GM18870 (cell line): ENCODE measurements at regions not wholly inside any gene's neighbourhood (a gene's known extent, or its start where the extent isn't known, plus 50 kb on each side); places are given as distances from the start of the nearest gene placed in this dataset.
"Not testable (repeated sequence)": the region's sequence is repeated elsewhere in the genome, so short reads cannot be mapped to it uniquely, and the experiment has no call there.

Experiments used
- ATAC-seq: cut with Tn5 transposase; IDR thresholded peaks from one replicate; pipeline ENCODE4 v1.9.1; 2021; ENCODE audit warnings: moderate library complexity; ENCODE audit not compliant: unreplicated experiment

GRCh38 chr1:56092684-56093570, 486.4 kb downstream of the PLPP3 start:
- no peak for ATAC-seq

- not testable (repeated sequence) for ATAC-seq
Measured at GRCh38 chr1:56089826-56090225, 489.5 kb downstream of the PLPP3 start.

GRCh38 chr1:56084246-56084645, 495.1 kb downstream of the PLPP3 start:
- ATAC-seq: no peak

- no peak for ATAC-seq
Measured at GRCh38 chr1:56081736-56082135, 497.6 kb downstream of the PLPP3 start.

GRCh38 chr1:56081173-56081572, 498.2 kb downstream of the PLPP3 start:
- no peak for ATAC-seq

GRCh38 chr1:56080123-56080522, 499.2 kb downstream of the PLPP3 start:
- no peak for ATAC-seq

- ATAC-seq: no peak
Measured at GRCh38 chr1:56079391-56079790, 500.0 kb downstream of the PLPP3 start.

- no peak for ATAC-seq
Measured at GRCh38 chr1:56077206-56077605, 502.2 kb downstream of the PLPP3 start.

- ATAC-seq: no peak
Measured at GRCh38 chr1:56074007-56074651, 505.2 kb downstream of the PLPP3 start.

- no peak for ATAC-seq
Measured at GRCh38 chr1:56073614-56074006, 505.8 kb downstream of the PLPP3 start.

- ATAC-seq: no peak
Measured at GRCh38 chr1:56073206-56073605, 506.2 kb downstream of the PLPP3 start.

- no peak for ATAC-seq
Measured at GRCh38 chr1:56072310-56072709, 507.1 kb downstream of the PLPP3 start.

GRCh38 chr1:56071351-56071750, 508.0 kb downstream of the PLPP3 start:
- no peak for ATAC-seq

- no peak for ATAC-seq
Measured at GRCh38 chr1:56070601-56071000, 508.8 kb downstream of the PLPP3 start.

GRCh38 chr1:56069824-56070223, 509.5 kb downstream of the PLPP3 start:
- no peak for ATAC-seq

GRCh38 chr1:56068908-56069307, 510.5 kb downstream of the PLPP3 start:
- no peak for ATAC-seq

- no peak for ATAC-seq
Measured at GRCh38 chr1:56068210-56068609, 511.2 kb downstream of the PLPP3 start.

- ATAC-seq: no peak
Measured at GRCh38 chr1:56065729-56066128, 513.6 kb downstream of the PLPP3 start.

GRCh38 chr1:56064705-56065104, 514.7 kb downstream of the PLPP3 start:
- ATAC-seq: no peak

- ATAC-seq: no peak
Measured at GRCh38 chr1:56063461-56063860, 515.9 kb downstream of the PLPP3 start.

- no peak for ATAC-seq
Measured at GRCh38 chr1:56062625-56063024, 516.7 kb downstream of the PLPP3 start.

GRCh38 chr1:56061824-56062223, 517.5 kb downstream of the PLPP3 start:
- peak; percentile 74 for ATAC-seq
